ENCODE measurements at regions not wholly inside any gene's neighbourhood (a gene's known extent, or its start where the extent isn't known, plus 50 kb on each side); places are given as distances from the start of the nearest gene placed in this dataset.

GRCh38 chr16:11476676-11477075 lies 110.0 kb downstream of the LITAF start:
- no peak for DNase-seq

- DNase-seq = no peak
Measured at GRCh38 chr16:11478431-11479119, 108.1 kb downstream of the LITAF start.

GRCh38 chr16:11479916-11480315 lies 106.8 kb downstream of the LITAF start:
- DNase-seq = no peak

- no peak for DNase-seq
Measured at GRCh38 chr16:11480634-11481033, 106.1 kb downstream of the LITAF start.

- no peak for DNase-seq
Measured at GRCh38 chr16:11481987-11482386, 104.7 kb downstream of the LITAF start.

- DNase-seq = no peak
Measured at GRCh38 chr16:11482946-11483748, 103.6 kb downstream of the LITAF start.

GRCh38 chr16:11484691-11485258 lies 101.9 kb downstream of the LITAF start:
- DNase-seq = no peak

GRCh38 chr16:11485676-11486075 lies 101.0 kb downstream of the LITAF start:
- DNase-seq = no peak

- DNase-seq = no peak
Measured at GRCh38 chr16:11487289-11487688, 99.4 kb downstream of the LITAF start.

- no peak for DNase-seq
Measured at GRCh38 chr16:11488304-11488703, 98.4 kb downstream of the LITAF start.

GRCh38 chr16:11491524-11491923 lies 95.2 kb downstream of the LITAF start:
- no peak for DNase-seq

GRCh38 chr16:11492808-11493530 lies 93.8 kb downstream of the LITAF start:
- no peak for DNase-seq

- no peak for DNase-seq
Measured at GRCh38 chr16:11493531-11493929, 93.2 kb downstream of the LITAF start.

- DNase-seq = no peak
Measured at GRCh38 chr16:11494029-11494428, 92.7 kb downstream of the LITAF start.

- no peak for DNase-seq
Measured at GRCh38 chr16:11494433-11494832, 92.3 kb downstream of the LITAF start.

- DNase-seq = no peak
Measured at GRCh38 chr16:11495066-11495407, 91.7 kb downstream of the LITAF start.
